ENCODE measurements at regions not wholly inside any gene's neighbourhood (a gene's known extent, or its start where the extent isn't known, plus 50 kb on each side); places are given as distances from the start of the nearest gene placed in this dataset.

GRCh38 chr5:152177626-152178349, 227.3 kb downstream of the NMUR2 start:
- TF ChIP-seq POLR2A (IDR thresholded peaks at IDR 0.05), result no peak
- TF ChIP-seq CTCF (IDR thresholded peaks at IDR 0.05), result no peak
- no peak for TF ChIP-seq POLR2AphosphoS5 (IDR thresholded peaks at IDR 0.05)

Measured in gastroesophageal sphincter (tissue), 3 donors.